GM23338 (cell line): ENCODE measurements at regions not wholly inside any gene's neighbourhood (a gene's known extent, or its start where the extent isn't known, plus 50 kb on each side); places are given as distances from the start of the nearest gene placed in this dataset.

Experiments
- EZH2 ChIP-seq: fragments of 200-600 bp; sonication (generic); IDR thresholded peaks from one replicate; pipeline ENCODE4 v1.8.0; 2017; ENCODE audit warnings: antibody characterized with exemption, mild to moderate bottlenecking, low read depth; ENCODE audit not compliant: unreplicated experiment
- POLR2AphosphoS5 ChIP-seq: IDR thresholded peaks from 2 replicates; pipeline ENCODE4 v1.6.1; 2016; ENCODE audit warnings: antibody characterized with exemption, low read depth
- REST ChIP-seq: IDR thresholded peaks from one replicate; pipeline ENCODE4 v1.6.1; 2018; ENCODE audit warnings: antibody characterized with exemption; ENCODE audit not compliant: unreplicated experiment
- TF ChIP-seq, protein P1 (sequence below), 2 experiments: fragments of 200-600 bp in 1 of 2; sonication (generic) in 1 of 2; conservative IDR thresholded peaks; 2 replicates each; pipeline versions ENCODE4 v1.5.1 to v1.6.1; 2016 to 2017; ENCODE audit warnings: antibody characterized with exemption in 2 of 2, low read depth in 2 of 2, mild to moderate bottlenecking in 2 of 2, moderate library complexity in 1 of 2

DNA sequence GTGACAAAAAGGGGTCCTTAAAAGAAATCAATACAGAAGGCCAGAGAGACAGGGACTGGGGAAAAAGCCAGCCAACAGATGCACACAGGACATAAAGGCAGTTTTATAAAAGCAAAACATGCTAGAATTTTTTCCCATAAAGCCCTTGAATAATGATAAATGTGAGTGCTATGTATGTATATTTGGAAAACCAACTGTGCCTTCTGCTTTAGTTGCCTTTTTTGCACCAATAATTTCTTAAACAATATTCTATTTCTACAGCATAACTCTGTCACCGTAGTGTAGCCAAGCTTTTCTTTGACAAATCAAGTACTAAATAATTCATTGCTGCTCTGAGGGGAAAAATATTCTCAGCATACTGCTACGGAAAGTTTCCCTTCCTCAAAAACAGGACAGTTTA, 730.6 kb upstream of the NRSN1 start:
- TF ChIP-seq EZH2 (no peak), REST (no peak), POLR2AphosphoS5 (no peak)
- TF ChIP-seq, protein P1, sequence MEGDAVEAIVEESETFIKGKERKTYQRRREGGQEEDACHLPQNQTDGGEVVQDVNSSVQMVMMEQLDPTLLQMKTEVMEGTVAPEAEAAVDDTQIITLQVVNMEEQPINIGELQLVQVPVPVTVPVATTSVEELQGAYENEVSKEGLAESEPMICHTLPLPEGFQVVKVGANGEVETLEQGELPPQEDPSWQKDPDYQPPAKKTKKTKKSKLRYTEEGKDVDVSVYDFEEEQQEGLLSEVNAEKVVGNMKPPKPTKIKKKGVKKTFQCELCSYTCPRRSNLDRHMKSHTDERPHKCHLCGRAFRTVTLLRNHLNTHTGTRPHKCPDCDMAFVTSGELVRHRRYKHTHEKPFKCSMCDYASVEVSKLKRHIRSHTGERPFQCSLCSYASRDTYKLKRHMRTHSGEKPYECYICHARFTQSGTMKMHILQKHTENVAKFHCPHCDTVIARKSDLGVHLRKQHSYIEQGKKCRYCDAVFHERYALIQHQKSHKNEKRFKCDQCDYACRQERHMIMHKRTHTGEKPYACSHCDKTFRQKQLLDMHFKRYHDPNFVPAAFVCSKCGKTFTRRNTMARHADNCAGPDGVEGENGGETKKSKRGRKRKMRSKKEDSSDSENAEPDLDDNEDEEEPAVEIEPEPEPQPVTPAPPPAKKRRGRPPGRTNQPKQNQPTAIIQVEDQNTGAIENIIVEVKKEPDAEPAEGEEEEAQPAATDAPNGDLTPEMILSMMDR (conservative IDR thresholded peaks at IDR 0.05; ENCODE audit: low read depth in 2 of 2), result no peak
